ENCODE measurements at regions not wholly inside any gene's neighbourhood (a gene's known extent, or its start where the extent isn't known, plus 50 kb on each side); places are given as distances from the start of the nearest gene placed in this dataset.
A peak's percentile ranks its signal among the peaks of the same experiment; 100 is the strongest.
"Not testable (repeated sequence)": the region's sequence is repeated elsewhere in the genome, so short reads cannot be mapped to it uniquely, and the experiment has no call there.

GRCh38 chr2:65914244-65914786 lies 481.9 kb upstream of the SPRED2 start:
- no peak for DNase-seq

GRCh38 chr2:65913813-65914212 lies 481.4 kb upstream of the SPRED2 start:
- no peak for DNase-seq

- peak; percentile 57 for DNase-seq
Measured at GRCh38 chr2:65901756-65902155, 469.4 kb upstream of the SPRED2 start.

GRCh38 chr2:65896446-65896845 lies 464.0 kb upstream of the SPRED2 start:
- no peak for DNase-seq

GRCh38 chr2:65890131-65890530 lies 457.7 kb upstream of the SPRED2 start:
- DNase-seq: not testable (repeated sequence)

- DNase-seq: no peak
Measured at GRCh38 chr2:65885266-65885665, 452.9 kb upstream of the SPRED2 start.

- DNase-seq: no peak
Measured at GRCh38 chr2:65881592-65881991, 449.2 kb upstream of the SPRED2 start.

- no peak for DNase-seq
Measured at GRCh38 chr2:65880436-65880835, 448.0 kb upstream of the SPRED2 start.

GRCh38 chr2:65878011-65878340 lies 445.6 kb upstream of the SPRED2 start:
- DNase-seq: no peak

GRCh38 chr2:65877331-65878010 lies 445.1 kb upstream of the SPRED2 start:
- DNase-seq: no peak

- no peak for DNase-seq
Measured at GRCh38 chr2:65876114-65876513, 443.7 kb upstream of the SPRED2 start.

- no peak for DNase-seq
Measured at GRCh38 chr2:65870826-65871225, 438.4 kb upstream of the SPRED2 start.

GRCh38 chr2:65869296-65869695 lies 436.9 kb upstream of the SPRED2 start:
- no peak for DNase-seq

GRCh38 chr2:65868177-65868576 lies 435.8 kb upstream of the SPRED2 start:
- DNase-seq: no peak

GRCh38 chr2:65867446-65867845 lies 435.0 kb upstream of the SPRED2 start:
- DNase-seq: no peak

- DNase-seq: no peak
Measured at GRCh38 chr2:65866148-65866547, 433.7 kb upstream of the SPRED2 start.

- no peak for DNase-seq
Measured at GRCh38 chr2:65864619-65865018, 432.2 kb upstream of the SPRED2 start.

- DNase-seq: no peak
Measured at GRCh38 chr2:65863713-65864112, 431.3 kb upstream of the SPRED2 start.

- no peak for DNase-seq
Measured at GRCh38 chr2:65856928-65857327, 424.5 kb upstream of the SPRED2 start.

GRCh38 chr2:65856423-65856822 lies 424.0 kb upstream of the SPRED2 start:
- DNase-seq: no peak

- DNase-seq: no peak
Measured at GRCh38 chr2:65850695-65851094, 418.3 kb upstream of the SPRED2 start.

GRCh38 chr2:65846989-65847678 lies 414.7 kb upstream of the SPRED2 start:
- peak; percentile 66 for DNase-seq

- no peak for DNase-seq
Measured at GRCh38 chr2:65845442-65846182, 413.2 kb upstream of the SPRED2 start.

All from muscle of arm (tissue), 1 donor.